Fibroblast of skin of back (primary cell): ENCODE measurements at regions not wholly inside any gene's neighbourhood (a gene's known extent, or its start where the extent isn't known, plus 50 kb on each side); places are given as distances from the start of the nearest gene placed in this dataset.
A peak's percentile ranks its signal among the peaks of the same experiment; 100 is the strongest.

Experiments used
- DNase-seq: peaks from one replicate; pipeline ENCODE4 v3.0.0-alpha.2; 2013

DNA sequence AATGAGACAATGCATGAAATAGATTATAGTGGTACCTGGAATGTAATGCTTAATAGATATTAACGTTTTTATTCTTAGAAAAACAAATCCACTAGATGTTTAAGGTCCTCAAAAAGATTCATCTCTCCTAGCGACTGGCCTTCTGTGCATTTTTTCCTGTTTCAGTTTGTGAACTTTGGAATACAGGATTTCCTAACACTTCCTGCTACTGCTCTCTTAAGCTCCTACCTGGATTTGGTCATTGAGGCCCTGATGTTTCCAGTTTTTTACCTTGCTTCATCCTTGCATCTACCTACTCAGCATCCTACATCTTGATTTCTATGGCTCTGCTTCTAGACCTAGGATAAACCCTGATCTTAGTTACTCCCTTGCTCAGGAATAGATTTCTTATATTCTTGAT, 188.4 kb downstream of the ABCC12 start:
- no peak for DNase-seq

DNA sequence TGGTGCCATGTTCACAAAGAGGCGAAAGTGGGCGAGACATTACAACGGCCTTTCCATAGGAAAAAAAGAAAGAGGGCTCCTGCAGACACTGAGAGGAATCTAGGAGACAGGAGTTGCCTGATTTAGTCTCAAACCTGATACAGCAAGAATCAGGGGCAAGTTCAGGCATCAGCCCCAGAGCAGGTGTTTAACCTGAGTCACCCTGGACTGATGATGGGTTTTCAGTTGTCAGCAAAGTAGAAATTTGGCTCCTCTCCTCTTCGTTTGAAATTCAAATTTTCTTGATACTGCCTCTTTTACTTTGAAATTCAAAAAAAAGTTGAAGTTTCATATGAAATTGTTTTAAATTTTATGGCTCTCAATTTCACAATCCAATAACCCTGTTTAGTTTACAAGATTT, 189.5 kb downstream of the ABCC12 start:
- no peak for DNase-seq

DNA sequence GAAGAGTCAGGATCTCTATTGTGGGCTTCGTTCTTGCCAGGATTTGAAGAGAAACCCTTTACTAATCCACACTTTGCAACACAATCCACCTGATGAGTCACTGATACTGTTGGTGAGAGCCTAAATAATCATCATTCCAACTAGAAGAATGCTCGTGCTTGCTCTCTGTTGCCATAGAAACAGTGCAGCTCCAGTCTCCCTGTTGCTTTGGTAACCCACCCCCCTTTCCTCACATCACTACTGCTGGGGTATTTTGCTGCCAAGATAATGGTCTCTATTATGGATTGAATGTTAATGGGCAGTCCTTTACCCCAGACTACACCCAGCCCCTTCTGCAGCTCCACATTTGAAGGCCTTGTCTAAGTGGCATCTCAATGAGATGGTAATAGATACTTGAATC, 190.4 kb downstream of the ABCC12 start:
- peak; percentile 8 for DNase-seq

DNA sequence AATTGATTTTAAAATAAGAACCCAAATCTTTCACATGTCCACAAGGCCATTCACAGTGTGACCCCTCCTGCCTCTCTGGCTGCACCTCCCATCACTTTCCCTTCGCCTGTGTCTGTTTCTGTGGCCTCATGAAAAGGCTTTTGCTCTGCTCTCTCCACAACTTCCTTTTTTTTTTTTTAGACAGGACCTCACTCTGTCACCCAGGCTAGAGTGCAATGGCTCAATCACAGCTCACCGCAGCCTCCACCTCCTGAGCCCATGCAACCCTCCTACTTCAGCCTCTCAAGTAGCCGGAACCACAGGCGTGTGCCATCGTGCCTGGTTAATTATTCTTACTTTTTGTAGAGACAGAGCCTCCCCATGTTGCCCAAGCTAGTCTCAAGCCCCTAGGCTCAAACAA, 197.1 kb downstream of the ABCC12 start:
- DNase-seq: no peak

DNA sequence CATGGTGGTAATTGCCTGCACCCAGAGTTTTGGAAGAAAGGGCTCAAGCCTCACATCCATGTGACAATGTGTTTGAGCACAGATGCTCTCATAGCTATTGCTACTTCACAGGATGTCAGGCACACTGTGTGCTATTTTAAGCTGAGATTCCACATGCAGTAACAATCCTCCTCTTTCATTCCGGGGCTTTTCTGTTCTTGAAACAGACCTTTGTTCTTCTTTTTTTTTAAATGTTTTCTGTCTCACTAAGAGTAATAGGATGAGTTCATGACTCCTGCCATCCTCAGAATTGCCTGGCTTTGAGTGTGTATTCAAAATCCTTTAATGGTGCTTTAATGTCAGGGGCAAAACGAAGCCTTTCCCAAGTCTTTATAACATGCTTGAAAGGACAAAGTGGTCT, 198.9 kb downstream of the ABCC12 start:
- no peak for DNase-seq

DNA sequence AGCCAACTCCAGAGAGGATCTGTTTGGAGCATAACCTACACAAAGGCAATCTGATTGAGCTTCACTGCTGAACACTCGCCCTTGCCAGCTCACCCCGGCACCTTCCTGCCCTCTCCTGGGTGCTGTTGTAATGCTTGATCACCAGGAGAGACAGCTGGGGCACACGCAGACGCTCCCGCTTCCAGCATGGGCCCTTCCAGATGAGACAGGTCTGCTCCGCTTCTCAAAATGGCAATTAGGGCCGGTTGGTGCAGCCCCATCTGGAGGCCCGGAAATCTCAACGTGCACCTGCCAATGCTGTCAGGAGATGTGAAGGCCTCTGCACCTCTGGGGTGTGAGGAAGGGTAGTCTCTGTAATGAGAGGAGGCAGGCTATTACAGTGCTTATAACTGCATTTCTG, 206.1 kb downstream of the ABCC12 start:
- DNase-seq: no peak

DNA sequence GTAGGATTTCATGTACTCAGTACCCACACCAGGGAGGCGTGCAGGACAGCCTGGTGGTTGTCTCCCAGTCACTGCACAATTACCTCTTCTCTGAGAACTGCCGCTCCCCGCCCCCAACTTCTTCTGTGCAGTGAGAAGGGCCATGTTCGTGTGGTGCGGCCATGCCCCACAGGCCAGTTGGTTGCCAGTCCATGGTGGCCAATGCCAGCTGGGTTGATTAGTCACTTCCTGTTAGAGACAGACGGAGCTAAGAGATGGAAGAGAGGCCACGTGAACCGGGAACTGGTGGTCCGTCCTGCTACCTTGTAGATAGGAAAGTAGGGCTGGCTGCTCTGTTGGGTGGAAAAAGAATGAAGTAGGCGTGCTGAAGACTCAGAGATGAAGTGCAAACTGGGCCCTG, 206.5 kb downstream of the ABCC12 start:
- DNase-seq: no peak

DNA sequence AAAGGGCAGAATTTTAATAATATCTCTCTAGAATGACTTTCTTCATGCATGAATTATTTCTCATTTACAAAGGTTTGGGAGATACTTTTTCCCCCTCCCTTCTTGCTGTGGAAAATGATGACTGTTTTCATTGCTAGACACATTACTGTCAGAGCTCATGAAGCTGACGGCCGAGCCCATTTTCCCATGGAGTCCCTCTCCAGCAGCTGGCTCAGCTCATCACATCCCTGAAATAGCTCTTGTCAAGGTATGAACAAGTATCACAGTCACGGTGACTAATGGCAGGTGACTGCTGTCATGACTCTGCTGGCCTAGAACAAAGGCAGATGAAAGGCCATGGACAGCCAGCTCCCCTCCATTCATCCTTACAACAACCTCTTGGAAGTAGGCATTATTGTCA, 208.1 kb downstream of the ABCC12 start:
- DNase-seq: no peak

DNA sequence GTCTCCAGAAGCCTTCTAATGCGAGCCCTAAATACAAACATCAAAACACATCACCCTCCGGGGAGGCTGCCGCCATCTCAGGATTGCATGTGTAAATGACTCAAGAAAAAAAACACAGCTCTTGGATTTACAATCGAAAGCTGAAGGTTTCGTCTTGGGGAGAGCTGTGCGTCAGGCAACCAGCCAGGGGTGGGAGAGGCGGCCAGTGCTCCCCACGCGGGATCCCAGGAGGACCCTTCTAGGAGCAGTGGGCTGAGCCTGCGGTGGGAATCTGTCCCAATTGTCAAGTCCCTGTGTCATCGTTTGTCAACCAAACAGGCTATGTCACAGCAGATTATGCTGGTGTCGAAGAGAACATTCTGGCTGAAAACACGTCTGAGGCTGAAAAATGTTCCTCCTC, 209.7 kb downstream of the ABCC12 start:
- no peak for DNase-seq

DNA sequence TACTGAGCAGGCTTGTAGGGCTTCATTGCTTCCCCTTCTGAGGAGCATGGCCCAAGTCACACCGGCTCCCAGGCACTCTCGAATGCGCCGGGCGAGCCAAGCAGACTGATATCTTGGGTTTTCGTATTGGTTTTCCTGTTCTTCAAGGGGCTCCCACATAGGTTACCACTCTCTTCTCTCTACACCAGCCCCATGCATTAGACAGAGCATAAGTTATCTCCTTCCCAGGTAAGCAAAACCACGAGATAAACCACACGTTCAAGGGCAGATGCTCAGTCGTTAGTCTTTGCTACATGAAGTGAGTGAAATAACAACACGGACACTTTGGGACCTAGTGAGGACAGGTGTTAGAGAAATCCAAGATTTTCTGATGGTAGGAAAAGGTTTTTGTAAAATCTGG, 211.2 kb downstream of the ABCC12 start:
- no peak for DNase-seq

DNA sequence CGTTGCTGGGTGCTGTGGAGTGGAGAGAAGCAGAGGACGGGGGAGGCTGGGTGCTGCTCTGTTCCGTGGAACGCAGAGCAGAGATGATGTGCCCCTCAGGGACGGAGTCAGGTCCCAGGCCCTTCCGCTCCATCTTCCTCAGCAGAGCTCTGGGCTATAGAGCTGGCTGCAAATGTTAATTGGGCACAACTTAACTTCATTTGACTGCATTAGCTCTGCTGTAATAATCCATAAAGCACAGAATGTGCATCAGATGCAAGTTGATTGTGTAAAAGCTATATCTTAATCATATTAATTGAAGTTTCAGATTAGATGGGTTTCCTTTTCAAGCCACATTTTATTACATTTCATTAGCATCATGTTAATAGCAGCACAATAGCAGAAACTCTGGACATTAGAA, 212.6 kb downstream of the ABCC12 start:
- DNase-seq: no peak

DNA sequence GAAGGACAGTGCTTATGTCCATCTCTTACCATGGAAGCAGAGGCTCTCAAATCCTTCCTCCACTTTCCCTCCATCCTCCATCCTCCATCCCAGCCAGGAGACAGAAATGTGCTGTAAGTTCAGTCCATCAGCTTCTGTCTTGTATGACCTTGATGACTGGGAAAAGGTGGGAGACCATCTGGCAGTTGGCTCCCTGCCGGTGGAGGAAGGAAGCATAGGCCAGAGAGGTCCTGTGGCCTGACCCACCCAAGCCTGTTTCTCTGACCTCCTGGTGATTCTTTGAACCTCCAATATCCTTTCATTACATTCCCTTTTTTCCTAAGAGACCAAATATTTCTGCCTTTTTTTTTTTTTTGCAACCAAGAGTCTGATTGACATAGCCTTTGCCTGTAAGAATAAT, 215.3 kb downstream of the ABCC12 start:
- DNase-seq: no peak

DNA sequence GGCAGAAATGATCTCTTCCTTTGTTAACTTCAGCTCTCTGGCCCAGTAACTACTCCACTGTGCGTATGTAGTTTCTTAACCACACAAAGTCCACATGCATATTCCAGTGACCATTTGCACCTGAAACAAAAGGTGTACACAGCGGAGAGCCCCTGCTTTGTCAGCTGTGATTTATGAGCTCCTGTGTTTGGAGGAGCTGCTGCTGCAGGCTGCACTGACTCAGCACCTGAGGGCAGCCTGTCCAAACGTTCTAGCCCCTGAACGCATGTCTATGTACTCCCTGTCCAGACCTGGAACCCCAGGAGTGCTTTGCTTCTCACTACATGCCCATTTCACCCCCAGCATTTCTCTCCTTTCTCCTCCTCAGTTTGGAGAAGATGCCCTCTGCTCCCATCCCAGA, 216.1 kb downstream of the ABCC12 start:
- no peak for DNase-seq

DNA sequence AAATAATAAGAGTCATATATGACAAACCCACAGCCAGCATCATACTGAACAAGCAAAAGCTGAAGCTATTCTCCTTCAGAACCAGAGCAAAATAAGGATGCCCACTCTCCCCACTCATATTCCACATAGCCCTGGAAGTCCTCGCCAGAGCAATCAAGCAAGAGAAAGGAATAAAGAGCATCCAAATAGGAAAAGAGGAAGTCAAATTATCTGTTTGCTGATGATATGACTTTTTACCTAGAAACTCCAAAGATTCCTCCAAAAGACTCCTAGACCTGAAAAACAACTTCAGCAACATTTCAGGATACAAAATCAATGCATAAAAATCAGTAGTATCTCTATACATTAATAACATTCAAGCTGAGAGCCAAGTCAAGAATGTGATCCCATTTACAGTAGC, 217.5 kb downstream of the ABCC12 start:
- no peak for DNase-seq

DNA sequence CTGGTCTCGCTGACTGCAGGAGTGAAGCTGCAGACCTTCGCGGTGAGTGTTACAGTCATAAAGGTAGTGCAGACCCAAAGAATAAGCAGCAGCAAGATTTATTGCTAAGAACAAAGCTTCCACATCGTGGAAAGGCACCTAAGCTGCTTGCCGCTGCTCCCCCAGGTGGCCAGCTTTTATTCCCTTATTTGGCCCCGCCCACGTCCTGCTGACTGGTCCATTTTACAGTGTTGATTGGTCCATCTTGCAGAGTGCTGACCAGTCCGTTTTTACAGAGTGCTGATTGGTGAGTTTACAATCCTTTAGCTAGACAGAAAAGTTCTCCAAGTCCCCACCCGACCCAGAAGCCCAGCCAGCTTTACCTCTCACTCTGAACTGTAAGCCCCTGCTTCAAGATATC, 227.8 kb downstream of the ABCC12 start:
- DNase-seq: no peak

DNA sequence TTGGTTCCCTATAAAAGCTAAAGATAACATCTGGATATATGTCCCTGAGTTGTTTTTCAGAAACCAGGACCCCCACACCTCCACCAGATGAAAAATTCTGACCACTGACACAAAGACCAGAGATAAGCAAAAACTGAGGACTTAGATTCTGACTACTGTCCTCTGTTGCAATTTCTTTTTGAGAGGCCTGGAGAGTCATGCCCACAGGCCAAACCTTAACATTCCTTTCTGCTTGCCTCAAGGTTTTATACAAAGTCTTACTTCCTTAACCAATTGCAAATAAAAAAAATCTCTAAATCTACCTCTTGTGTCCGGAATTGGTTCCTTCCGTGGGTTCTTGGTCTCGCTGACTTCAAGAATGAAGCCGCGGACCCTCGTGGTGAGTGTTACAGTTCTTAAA, 228.5 kb downstream of the ABCC12 start:
- no peak for DNase-seq

DNA sequence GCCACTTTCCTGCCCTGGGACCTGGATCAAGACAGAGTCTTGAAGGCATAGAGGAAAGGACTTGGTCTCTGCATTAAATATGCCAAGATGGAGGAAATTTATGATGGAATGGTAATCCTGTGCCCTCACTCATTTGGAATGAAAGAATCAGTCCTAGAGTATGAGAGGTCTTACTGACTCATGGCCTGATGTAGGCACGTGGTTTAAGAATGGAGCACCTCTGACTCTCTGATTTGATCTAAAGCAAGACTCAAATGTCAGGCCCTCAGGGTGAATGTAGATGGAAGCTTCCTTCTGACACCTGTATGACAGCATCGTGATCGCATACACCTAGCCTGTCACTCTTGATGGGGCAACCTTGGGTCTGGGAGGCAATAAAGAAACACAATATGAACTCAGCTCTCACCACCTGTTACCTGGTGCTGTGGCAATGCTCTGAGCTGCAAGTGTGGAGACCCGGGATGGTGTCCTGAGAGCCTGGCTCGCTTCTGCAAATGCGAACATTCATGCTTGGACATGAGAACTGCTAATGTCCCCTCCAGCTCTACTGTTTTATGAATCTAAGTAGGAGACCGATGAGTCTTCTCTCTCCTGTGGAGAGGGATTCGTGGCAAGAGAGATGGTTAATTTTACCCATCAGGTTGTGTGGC, 229.9 kb downstream of the ABCC12 start:
- DNase-seq: no peak

DNA sequence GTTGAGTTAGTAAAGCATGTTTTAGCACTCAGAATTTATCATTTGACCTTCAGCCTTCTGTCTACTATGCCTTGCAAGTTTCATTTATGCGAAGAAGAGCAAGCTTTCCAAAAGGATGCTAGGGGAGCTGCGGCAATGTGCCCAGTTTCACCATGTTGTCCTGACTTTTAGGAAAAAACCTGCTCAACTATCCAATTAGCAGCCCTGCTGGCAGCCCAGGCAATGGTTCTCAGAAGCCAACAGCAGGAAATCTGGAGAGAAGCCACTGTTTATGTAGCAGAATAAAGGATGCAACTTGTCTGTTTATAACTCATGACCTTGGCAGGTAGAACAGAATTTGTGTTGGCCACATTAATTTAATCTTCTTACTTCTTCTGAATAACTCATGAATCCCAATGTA, 230.8 kb downstream of the ABCC12 start:
- no peak for DNase-seq

DNA sequence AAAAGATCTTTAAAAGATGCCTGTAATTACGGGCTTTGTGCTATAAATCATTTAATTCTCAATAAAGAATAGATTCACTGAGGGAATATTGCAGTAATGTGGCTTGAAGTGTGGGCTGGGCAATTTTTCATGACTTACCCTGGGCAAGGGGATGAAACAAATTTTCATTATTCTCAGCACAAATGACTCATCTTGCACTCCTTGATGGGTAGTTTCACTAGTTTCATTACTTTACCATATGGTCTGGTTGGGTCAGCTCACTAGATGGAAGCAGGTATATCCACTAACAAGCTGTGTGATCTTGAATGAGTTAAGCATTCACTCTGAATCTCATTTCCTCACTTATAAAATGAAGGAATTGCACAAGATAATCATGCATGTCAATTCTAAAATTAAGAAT, 234.3 kb downstream of the ABCC12 start:
- no peak for DNase-seq

DNA sequence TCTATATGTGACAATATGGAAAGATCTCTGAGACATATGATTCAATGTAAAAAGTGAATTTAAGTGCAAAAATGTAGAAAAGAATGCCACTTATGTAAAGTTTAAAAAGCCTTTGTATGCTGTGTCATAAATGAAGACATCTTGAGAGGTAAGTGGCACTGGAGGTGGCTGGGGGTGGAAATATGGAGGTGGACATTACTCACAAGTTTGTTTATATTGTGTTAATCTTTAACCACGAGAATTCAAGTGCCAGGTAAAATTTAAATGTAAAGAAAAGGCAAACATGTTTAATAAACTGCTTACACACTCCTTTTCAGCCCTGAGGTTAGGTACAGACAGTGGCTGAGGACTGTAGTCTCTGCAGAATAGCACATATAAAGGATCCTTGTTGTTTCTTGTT, 235.1 kb downstream of the ABCC12 start:
- DNase-seq: no peak

DNA sequence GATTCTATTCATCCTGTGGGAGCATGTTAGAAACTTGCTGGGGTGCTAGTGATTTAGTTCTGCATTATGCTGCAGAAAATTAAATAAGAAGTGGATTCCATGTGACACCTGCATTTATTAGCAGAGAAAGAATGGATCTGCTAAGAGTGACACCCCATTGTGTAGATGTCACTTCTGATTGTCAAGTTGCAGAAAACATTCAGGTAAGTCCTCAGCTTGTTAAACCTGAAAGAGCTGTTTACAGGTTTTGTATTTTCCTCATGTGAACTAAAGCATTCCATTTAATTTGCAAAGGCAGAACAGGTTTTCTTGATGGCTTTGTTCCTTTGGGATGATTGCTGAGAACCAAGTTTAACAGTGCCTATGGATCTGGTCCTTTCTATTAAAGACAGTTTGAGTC, 238.7 kb downstream of the ABCC12 start:
- no peak for DNase-seq

DNA sequence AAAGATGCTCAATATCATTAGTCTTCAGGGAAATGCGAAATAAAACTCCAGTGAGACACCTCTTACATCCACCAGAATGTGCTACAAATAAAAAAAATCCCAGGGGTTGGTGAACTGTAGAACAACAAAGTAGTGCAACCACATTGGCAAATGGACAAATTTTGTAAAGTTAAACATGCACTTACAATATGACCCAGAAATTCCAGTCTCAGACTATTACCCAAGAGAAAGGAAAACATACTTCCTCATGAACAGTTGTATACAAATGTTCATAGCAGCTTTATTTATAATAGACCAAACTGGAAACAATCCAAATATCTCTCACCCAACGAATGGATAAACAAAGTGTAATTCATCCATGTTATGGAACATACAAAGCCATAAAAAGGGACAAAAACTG, 239.5 kb downstream of the ABCC12 start:
- DNase-seq: no peak

DNA sequence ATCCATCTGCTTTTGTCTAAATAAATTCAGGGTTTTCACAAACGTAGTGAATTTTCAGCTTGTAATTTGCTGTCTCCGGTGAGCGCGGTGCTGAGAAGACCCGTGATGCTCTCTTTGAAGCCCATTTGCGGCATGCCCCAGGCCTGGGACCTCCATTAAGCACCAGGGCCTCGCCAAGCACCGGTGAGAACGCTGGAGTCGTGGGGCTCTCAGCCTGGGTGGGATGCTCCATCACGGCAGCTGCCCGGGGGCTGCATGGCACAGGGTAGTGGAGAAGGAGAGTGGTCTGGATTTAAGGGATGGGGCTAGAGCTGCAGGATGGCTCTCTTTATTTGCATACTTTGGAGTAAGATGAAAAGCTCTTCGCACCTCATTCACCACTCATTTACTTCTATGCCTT, 248.7 kb downstream of the ABCC12 start:
- DNase-seq: no peak

DNA sequence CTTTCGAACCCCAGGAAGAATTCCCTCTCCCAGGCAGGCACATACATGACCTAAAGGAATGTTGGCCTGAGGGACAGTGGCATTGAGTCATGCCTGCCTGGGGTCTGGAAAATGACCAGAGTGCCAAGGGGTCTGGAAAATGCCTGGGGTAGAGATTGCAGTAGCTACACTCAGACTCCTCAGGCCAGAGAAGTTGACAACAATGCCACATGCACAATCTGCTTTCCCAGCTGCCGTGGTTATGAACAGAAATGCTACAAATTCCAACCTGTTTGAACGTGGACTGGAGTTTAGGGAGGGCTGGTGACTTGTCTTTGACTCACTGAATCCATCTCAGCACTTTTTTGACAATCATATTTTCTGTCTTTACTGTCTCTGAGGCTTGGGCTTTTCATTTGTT, 250.0 kb downstream of the ABCC12 start:
- DNase-seq: peak; percentile 67

DNA sequence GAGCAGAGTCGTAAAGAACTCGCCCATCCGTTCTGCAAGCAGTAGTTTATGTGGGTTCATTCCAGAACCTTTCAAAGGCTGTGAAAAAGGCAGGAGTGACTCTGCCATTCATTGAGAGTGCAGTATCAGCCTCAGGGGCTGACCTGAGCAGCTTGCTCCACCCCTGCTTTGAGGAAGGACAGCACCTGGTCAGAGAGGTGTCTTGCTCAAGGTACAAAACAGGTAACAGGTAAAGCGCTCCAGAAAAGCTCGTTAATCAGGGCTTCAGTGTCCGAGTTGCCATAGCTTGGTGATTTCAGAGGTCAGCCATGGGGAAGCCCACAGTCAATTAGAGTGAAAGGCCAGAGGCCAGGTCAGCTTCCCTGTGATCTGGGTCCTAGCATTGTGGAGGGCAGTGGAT, 251.1 kb downstream of the ABCC12 start:
- DNase-seq: no peak

DNA sequence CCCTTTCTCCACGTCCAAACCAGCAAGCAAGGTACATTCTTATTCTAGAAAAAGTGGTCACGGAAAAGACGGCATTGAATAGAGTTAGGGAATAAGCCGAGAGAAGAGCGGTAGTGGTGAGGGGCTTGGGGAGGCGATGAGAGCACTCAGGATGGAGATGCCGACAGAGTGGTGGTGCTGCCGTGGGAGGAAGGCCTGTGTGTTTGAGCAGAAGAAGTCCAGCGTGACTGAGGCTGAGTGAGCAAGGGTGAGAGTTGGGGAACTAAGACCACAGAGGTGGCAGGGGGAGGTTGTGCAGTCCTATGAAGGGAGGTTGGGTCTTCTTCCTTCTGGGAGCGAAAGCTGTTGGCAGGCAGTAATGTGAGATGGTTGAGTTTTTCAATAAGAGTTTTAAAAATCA, 252.3 kb downstream of the ABCC12 start:
- DNase-seq: no peak
